DND-41 (cell line): ENCODE measurements at regions not wholly inside any gene's neighbourhood (a gene's known extent, or its start where the extent isn't known, plus 50 kb on each side); places are given as distances from the start of the nearest gene placed in this dataset.

Source experiments
- ATAC-seq: fragments of 200-7000 bp; cut with Tn5 transposase; 3 replicates; pipeline ENCODE4 v1.9.1; 2021; ENCODE audit warnings: low read depth; ENCODE audit not compliant: insufficient read depth
- DNase-seq: peaks from one replicate; pipeline ENCODE4 v3.0.0-alpha.2; 2020
- H2AFZ ChIP-seq: 2 replicates; pipeline ENCODE4 v1.6.0; 2012; ENCODE audit warnings: low read depth, low read length
- H3K27ac ChIP-seq: 2 replicates; pipeline ENCODE4 v1.5.1; 2012; ENCODE audit warnings: low read length, inconsistent platforms
- H3K27me3 ChIP-seq: fragments of 200-600 bp; sonication (generic); 2 replicates; pipeline ENCODE4 v1.6.0; 2012; ENCODE audit warnings: low read length, mild to moderate bottlenecking, inconsistent platforms; ENCODE audit not compliant: insufficient read depth, poor library complexity
- H3K36me3 ChIP-seq: 2 replicates; pipeline ENCODE4 v1.5.1; 2012; ENCODE audit warnings: low read length, inconsistent platforms; ENCODE audit not compliant: insufficient read depth
- H3K4me1 ChIP-seq: 2 replicates; pipeline ENCODE4 v1.5.1; 2012; ENCODE audit warnings: mild to moderate bottlenecking, low read length; ENCODE audit not compliant: insufficient read depth
- H3K4me2 ChIP-seq: 2 replicates; pipeline ENCODE4 v1.6.0; 2012; ENCODE audit warnings: mild to moderate bottlenecking, moderate library complexity, low read length, inconsistent platforms; ENCODE audit not compliant: insufficient read depth
- H3K4me3 ChIP-seq, 2 experiments: fragments of 200-600 bp in 1 of 2; shearing (Covaris generic) in 1 of 2; 2 replicates each; pipeline ENCODE4 v1.5.1; 2012 to 2016; ENCODE audit warnings: inconsistent platforms in 2 of 2, low read length in 2 of 2, mild to moderate bottlenecking in 2 of 2, low read depth in 1 of 2, moderate library complexity in 1 of 2
- H3K79me2 ChIP-seq: 2 replicates; pipeline ENCODE4 v1.6.0; 2012; ENCODE audit warnings: low read length, inconsistent platforms; ENCODE audit not compliant: insufficient read depth
- H3K9ac ChIP-seq: 2 replicates; pipeline ENCODE4 v1.6.0; 2012; ENCODE audit warnings: low read depth, mild to moderate bottlenecking, inconsistent platforms, low read length, moderate library complexity
- H3K9me3 ChIP-seq: 2 replicates; pipeline ENCODE4 v1.5.1; 2012; ENCODE audit warnings: low read length, moderate library complexity, mild to moderate bottlenecking, inconsistent platforms; ENCODE audit not compliant: insufficient read depth, severe bottlenecking
- H4K20me1 ChIP-seq: 2 replicates; pipeline ENCODE4 v1.6.0; 2012; ENCODE audit warnings: low read length; ENCODE audit not compliant: insufficient read depth
- EZH2 ChIP-seq: IDR thresholded peaks from 3 replicates; pipeline ENCODE4 v1.6.1; 2012; ENCODE audit warnings: borderline replicate concordance, low read depth, mild to moderate bottlenecking, moderate library complexity, low read length, inconsistent platforms; ENCODE audit not compliant: severe bottlenecking
- TF ChIP-seq, protein P1 (sequence below): IDR thresholded peaks from 2 replicates; pipeline ENCODE4 v1.5.1; 2012; ENCODE audit warnings: borderline replicate concordance, low read length, moderate library complexity, mild to moderate bottlenecking; ENCODE audit not compliant: poor library complexity, severe bottlenecking; ENCODE audit errors: extremely low read depth

- no peaks in the 10 kb centered on the region for H4K20me1 ChIP-seq
- ATAC-seq: no peak
- no peak overlapping the region for H3K4me3 ChIP-seq
- no peak overlapping the region for H3K4me2 ChIP-seq
- no peak overlapping the region for H3K9ac ChIP-seq
- H3K27ac ChIP-seq: no peak overlapping the region
- no peaks in the 10 kb centered on the region for H3K4me1 ChIP-seq
- no peaks in the 10 kb centered on the region for H3K9me3 ChIP-seq
- DNase-seq: no peak
- TF ChIP-seq, protein P1, sequence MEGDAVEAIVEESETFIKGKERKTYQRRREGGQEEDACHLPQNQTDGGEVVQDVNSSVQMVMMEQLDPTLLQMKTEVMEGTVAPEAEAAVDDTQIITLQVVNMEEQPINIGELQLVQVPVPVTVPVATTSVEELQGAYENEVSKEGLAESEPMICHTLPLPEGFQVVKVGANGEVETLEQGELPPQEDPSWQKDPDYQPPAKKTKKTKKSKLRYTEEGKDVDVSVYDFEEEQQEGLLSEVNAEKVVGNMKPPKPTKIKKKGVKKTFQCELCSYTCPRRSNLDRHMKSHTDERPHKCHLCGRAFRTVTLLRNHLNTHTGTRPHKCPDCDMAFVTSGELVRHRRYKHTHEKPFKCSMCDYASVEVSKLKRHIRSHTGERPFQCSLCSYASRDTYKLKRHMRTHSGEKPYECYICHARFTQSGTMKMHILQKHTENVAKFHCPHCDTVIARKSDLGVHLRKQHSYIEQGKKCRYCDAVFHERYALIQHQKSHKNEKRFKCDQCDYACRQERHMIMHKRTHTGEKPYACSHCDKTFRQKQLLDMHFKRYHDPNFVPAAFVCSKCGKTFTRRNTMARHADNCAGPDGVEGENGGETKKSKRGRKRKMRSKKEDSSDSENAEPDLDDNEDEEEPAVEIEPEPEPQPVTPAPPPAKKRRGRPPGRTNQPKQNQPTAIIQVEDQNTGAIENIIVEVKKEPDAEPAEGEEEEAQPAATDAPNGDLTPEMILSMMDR: no peak
- no peak for TF ChIP-seq EZH2
- no peaks in the 10 kb centered on the region for H3K79me2 ChIP-seq
- no peaks in the 10 kb centered on the region for H3K27me3 ChIP-seq
- H3K36me3 ChIP-seq: no peaks in the 10 kb centered on the region
- no peak overlapping the region for H2AFZ ChIP-seq
These were observed 119.0 kb upstream of the SLC38A4 start for GRCh38 chr12:46944771-46945170.

DNA sequence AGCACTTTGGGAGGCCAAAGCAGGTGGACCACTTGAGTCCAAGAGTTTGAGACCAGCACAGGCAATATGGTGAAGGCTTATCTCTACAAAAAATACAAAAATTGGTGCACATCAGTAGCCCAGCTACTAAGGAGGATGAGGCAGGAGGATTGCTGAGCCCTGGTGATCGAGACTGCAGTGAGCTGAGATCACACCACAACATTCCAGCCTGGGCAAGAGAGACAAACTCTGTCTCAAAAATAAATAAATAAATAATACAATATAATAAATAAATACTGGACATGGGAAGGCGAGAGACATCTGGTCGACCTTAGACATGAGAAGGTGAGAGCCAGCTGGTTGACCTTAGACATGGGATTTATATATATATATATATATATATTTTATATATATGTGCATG, 119.8 kb upstream of the SLC38A4 start:
- H3K4me3 ChIP-seq: no peak overlapping the region
- no peak overlapping the region for H2AFZ ChIP-seq
- no peaks in the 10 kb centered on the region for H3K36me3 ChIP-seq
- ATAC-seq: no peak
- no peaks in the 10 kb centered on the region for H4K20me1 ChIP-seq
- H3K9ac ChIP-seq: no peak overlapping the region
- H3K27ac ChIP-seq: no peak overlapping the region
- H3K27me3 ChIP-seq: no peaks in the 10 kb centered on the region
- no peaks in the 10 kb centered on the region for H3K79me2 ChIP-seq
- no peak for DNase-seq
- no peaks in the 10 kb centered on the region for H3K9me3 ChIP-seq
- H3K4me2 ChIP-seq: no peak overlapping the region
- no peaks in the 10 kb centered on the region for H3K4me1 ChIP-seq
- TF ChIP-seq EZH2: no peak
- TF ChIP-seq, protein P1: no peak

DNA sequence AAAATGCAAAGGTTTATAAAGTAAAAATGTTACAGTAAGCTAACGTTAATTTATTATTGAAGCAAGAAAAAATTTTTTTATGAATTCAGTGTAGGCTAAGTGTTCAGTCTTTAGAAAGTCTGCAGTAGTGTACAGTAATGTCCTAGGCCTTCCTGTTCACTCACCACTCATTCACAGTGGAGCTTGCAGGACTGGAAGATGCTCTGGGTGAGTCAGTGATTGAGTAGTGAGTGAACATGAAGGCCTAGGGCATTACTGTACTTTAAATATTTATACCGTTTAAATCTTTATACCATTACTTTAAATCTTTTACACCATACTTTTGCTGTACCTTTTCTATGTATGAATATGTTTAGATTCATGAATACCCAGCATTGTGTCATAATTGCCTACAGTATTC, 120.3 kb upstream of the SLC38A4 start:
- Histone ChIP-seq H3K9me3 (no peaks in the 10 kb centered on the region), H3K4me1 (no peaks in the 10 kb centered on the region), H3K27me3 (no peaks in the 10 kb centered on the region), H3K79me2 (no peaks in the 10 kb centered on the region), H3K4me2 (no peak overlapping the region), H4K20me1 (no peaks in the 10 kb centered on the region), H3K27ac (no peak overlapping the region), H2AFZ (no peak overlapping the region), H3K9ac (no peak overlapping the region), H3K36me3 (no peaks in the 10 kb centered on the region), H3K4me3 (no peak overlapping the region)
- DNase-seq (no peak), ATAC-seq (no peak)
- TF ChIP-seq, protein P1: no peak
- TF ChIP-seq EZH2: no peak

- Histone ChIP-seq H3K9ac (no peak overlapping the region), H3K36me3 (no peaks in the 10 kb centered on the region), H3K4me2 (no peak overlapping the region), H2AFZ (no peak overlapping the region), H3K9me3 (no peaks in the 10 kb centered on the region), H3K27ac (no peak overlapping the region), H3K79me2 (no peaks in the 10 kb centered on the region), H3K27me3 (no peaks in the 10 kb centered on the region), H4K20me1 (no peaks in the 10 kb centered on the region), H3K4me3 (no peak overlapping the region), H3K4me1 (no peaks in the 10 kb centered on the region)
- ATAC-seq: no peak
- no peak for DNase-seq
- TF ChIP-seq, protein P1: no peak
- TF ChIP-seq EZH2: no peak
These were observed 123.2 kb upstream of the SLC38A4 start for GRCh38 chr12:46948936-46949545.
